Body of pancreas (tissue), 4 donors: ENCODE measurements at regions not wholly inside any gene's neighbourhood (a gene's known extent, or its start where the extent isn't known, plus 50 kb on each side); places are given as distances from the start of the nearest gene placed in this dataset.

Experiments
- POLR2A ChIP-seq, 3 donors: fragments of 450-650 bp; IDR thresholded peaks; one replicate each; pipeline ENCODE4 v1.6.1; 2016; ENCODE audit warnings: antibody characterized with exemption in 3 of 3, mild to moderate bottlenecking in 2 of 3
- TF ChIP-seq, protein P1 (sequence below), 7 experiments: fragments of 450-650 bp in 4 of 7; fragments of 200-600 bp in 3 of 7; sonication (generic) in 3 of 7; IDR thresholded peaks; one replicate each; pipeline ENCODE4 v1.5.1; 2016 to 2019; ENCODE audit warnings: antibody characterized with exemption in 7 of 7

DNA sequence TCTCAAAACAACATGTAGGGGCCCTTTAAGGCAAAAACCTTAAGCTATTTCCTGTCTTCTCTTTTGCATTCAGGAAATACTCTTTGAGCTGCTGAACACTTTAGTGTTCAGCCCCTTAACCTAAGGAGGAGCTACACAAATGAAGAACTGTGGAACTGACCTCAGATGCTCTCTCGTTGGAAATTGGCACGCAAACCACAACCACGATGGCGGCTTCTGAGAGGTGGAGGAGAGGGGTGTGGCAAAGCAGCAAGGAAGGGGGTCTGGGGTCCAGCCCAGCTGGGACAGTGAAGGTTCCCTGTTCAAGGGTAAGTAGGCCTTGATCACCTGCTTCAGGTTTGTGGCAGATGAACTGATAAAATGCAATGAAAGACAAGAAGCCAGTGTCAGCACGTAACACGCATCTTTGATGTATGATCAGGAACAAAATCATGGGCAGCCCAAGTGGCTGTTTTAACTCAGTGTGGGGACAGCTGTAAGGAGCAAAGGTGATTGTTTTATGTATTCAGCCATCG, 291.6 kb upstream of the TNRC6C start:
- TF ChIP-seq, protein P1, sequence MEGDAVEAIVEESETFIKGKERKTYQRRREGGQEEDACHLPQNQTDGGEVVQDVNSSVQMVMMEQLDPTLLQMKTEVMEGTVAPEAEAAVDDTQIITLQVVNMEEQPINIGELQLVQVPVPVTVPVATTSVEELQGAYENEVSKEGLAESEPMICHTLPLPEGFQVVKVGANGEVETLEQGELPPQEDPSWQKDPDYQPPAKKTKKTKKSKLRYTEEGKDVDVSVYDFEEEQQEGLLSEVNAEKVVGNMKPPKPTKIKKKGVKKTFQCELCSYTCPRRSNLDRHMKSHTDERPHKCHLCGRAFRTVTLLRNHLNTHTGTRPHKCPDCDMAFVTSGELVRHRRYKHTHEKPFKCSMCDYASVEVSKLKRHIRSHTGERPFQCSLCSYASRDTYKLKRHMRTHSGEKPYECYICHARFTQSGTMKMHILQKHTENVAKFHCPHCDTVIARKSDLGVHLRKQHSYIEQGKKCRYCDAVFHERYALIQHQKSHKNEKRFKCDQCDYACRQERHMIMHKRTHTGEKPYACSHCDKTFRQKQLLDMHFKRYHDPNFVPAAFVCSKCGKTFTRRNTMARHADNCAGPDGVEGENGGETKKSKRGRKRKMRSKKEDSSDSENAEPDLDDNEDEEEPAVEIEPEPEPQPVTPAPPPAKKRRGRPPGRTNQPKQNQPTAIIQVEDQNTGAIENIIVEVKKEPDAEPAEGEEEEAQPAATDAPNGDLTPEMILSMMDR (IDR thresholded peaks at IDR 0.05), result no peak
- TF ChIP-seq POLR2A (IDR thresholded peaks at IDR 0.05), result no peak
